H1 (cell line): ENCODE measurements at regions not wholly inside any gene's neighbourhood (a gene's known extent, or its start where the extent isn't known, plus 50 kb on each side); places are given as distances from the start of the nearest gene placed in this dataset.

ENCODE experiments used
- CTCF ChIA-PET: fragments of 300-600 bp; sonication (Branson Sonifier 250); formaldehyde crosslinking; loops from one replicate; lab custom pipeline; 2021; ENCODE audit not compliant: partially characterized antibody; lab: Charles Lee
- POLR2A ChIA-PET: fragments of 300-600 bp; sonication (Branson Sonifier 250); formaldehyde crosslinking; loops from one replicate; lab custom pipeline; 2021; ENCODE audit warnings: inconsistent platforms; ENCODE audit not compliant: partially characterized antibody; lab: Charles Lee
- DNase-seq, 2 experiments: peaks; one replicate each; pipeline versions ENCODE4 v3.0.0 to v3.0.0-alpha.2; 2010 to 2022; ENCODE audit warnings: low spot score in 2 of 2, low read depth in 1 of 2, mixed read lengths in 1 of 2
- FAIRE-seq: peaks from 2 replicates; lab custom pipeline; 2011; peaks lifted over from hg19 to GRCh38; lab: Jason Lieb, UNC
- H2AFZ ChIP-seq: 2 replicates; pipeline ENCODE4 v1.8.1; 2012; ENCODE audit warnings: low read length, inconsistent platforms
- H2AK5ac ChIP-seq: 2 replicates; pipeline ENCODE4 v1.6.1; 2013; ENCODE audit warnings: low read depth, low read length
- H2BK120ac ChIP-seq: replicated peaks from 2 replicates; pipeline ENCODE3; 2013; ENCODE audit warnings: low read depth, low read length, inconsistent platforms
- H2BK12ac ChIP-seq: 2 replicates; pipeline ENCODE4 v1.6.1; 2013; ENCODE audit warnings: low read depth, low read length
- H2BK15ac ChIP-seq: 2 replicates; pipeline ENCODE4 v1.6.1; 2013; ENCODE audit warnings: low read length
- H2BK20ac ChIP-seq: 2 replicates; pipeline ENCODE4 v1.6.1; 2013; ENCODE audit warnings: low read length
- H2BK5ac ChIP-seq: 2 replicates; pipeline ENCODE4 v1.6.1; 2013; ENCODE audit warnings: low read depth, low read length
- H3K14ac ChIP-seq: 2 replicates; pipeline ENCODE4 v1.6.1; 2013; ENCODE audit warnings: inconsistent platforms; ENCODE audit not compliant: insufficient read length
- H3K18ac ChIP-seq: 2 replicates; pipeline ENCODE4 v1.6.1; 2013; ENCODE audit warnings: low read length; ENCODE audit errors: extremely low read depth
- H3K23ac ChIP-seq: 2 replicates; pipeline ENCODE4 v1.6.1; 2013; ENCODE audit warnings: inconsistent platforms; ENCODE audit not compliant: insufficient read length
- H3K23me2 ChIP-seq: 2 replicates; pipeline ENCODE4 v1.6.1; 2013; ENCODE audit warnings: low read depth, low read length
- H3K27ac ChIP-seq: 2 replicates; pipeline ENCODE4 v1.6.1; 2011; ENCODE audit warnings: low read depth, low read length, inconsistent platforms
- H3K27me3 ChIP-seq, 4 experiments: replicated peaks in 1 of 4; 1 replicate in 1 of 4; 2 replicates in 3 of 4; pipeline versions ENCODE4 v1.6.1 to v1.8.1; 2011 to 2013; ENCODE audit warnings: low read length in 3 of 4, mild to moderate bottlenecking in 3 of 4, inconsistent platforms in 2 of 4, mixed read lengths in 2 of 4, moderate library complexity in 1 of 4; ENCODE audit not compliant: control insufficient read depth in 3 of 4, insufficient read depth in 3 of 4; ENCODE audit errors: extremely low read depth in 1 of 4
- H3K36me3 ChIP-seq, 4 experiments: 2 replicates each; pipeline versions ENCODE4 v1.6.1 to v1.8.1; 2011 to 2013; ENCODE audit warnings: mild to moderate bottlenecking in 4 of 4, low read length in 3 of 4, moderate library complexity in 2 of 4, control low read depth in 1 of 4, inconsistent platforms in 1 of 4; ENCODE audit not compliant: insufficient read depth in 4 of 4, control insufficient read depth in 2 of 4
- H3K4ac ChIP-seq: replicated peaks from 2 replicates; pipeline ENCODE3; 2013; ENCODE audit warnings: low read length, low read depth, mixed read lengths, inconsistent platforms; ENCODE audit not compliant: insufficient read length
- H3K4me1 ChIP-seq, 4 experiments: replicated peaks in 1 of 4; 1 replicate in 1 of 4; 2 replicates in 3 of 4; pipeline versions ENCODE4 v1.6.1 to v1.8.1; 2011 to 2013; ENCODE audit warnings: low read length in 3 of 4, inconsistent platforms in 2 of 4, mixed read lengths in 1 of 4; ENCODE audit not compliant: insufficient read depth in 4 of 4, control insufficient read depth in 3 of 4
- H3K4me2 ChIP-seq, 2 experiments: 2 replicates each; pipeline versions ENCODE4 v1.6.1 to v1.8.1; 2011 to 2013; ENCODE audit warnings: low read depth in 2 of 2, low read length in 2 of 2, control low read depth in 1 of 2, inconsistent platforms in 1 of 2, mild to moderate bottlenecking in 1 of 2; ENCODE audit not compliant: insufficient read depth in 1 of 2
- H3K4me3 ChIP-seq, 4 experiments: fragments of 200-600, 300-600 bp in 1 of 4; sonication (generic), shearing (Covaris generic), sonication (Bioruptor Twin) in 1 of 4; 2 replicates each; pipeline versions ENCODE4 v1.5.1 to v1.8.1; 2011 to 2016; ENCODE audit warnings: low read length in 4 of 4, low read depth in 3 of 4, control low read depth in 2 of 4, inconsistent platforms in 2 of 4, mild to moderate bottlenecking in 2 of 4, mixed read lengths in 1 of 4, moderate library complexity in 1 of 4; ENCODE audit not compliant: insufficient read depth in 2 of 4; ENCODE audit errors: extremely low read depth in 1 of 4
- H3K56ac ChIP-seq: replicated peaks from 2 replicates; pipeline ENCODE3; 2013; ENCODE audit warnings: low read depth, mild to moderate bottlenecking, mixed read lengths, low read length, inconsistent platforms; ENCODE audit not compliant: insufficient read length
- H3K79me1 ChIP-seq: 2 replicates; pipeline ENCODE4 v1.6.1; 2013; ENCODE audit warnings: low read depth, low read length, control low read depth
- H3K79me2 ChIP-seq, 2 experiments: 2 replicates each; pipeline versions ENCODE4 v1.6.1 to v1.8.1; 2012 to 2013; ENCODE audit warnings: low read length in 2 of 2, mild to moderate bottlenecking in 2 of 2, inconsistent platforms in 1 of 2; ENCODE audit not compliant: insufficient read depth in 2 of 2, control insufficient read depth in 1 of 2
- H3K9ac ChIP-seq, 4 experiments: replicated peaks in 1 of 4; 1 replicate in 1 of 4; 2 replicates in 3 of 4; pipeline versions ENCODE4 v1.6.1 to v1.8.1; 2011 to 2013; ENCODE audit warnings: low read depth in 3 of 4, low read length in 3 of 4, control low read depth in 2 of 4, mild to moderate bottlenecking in 2 of 4, moderate library complexity in 2 of 4, inconsistent platforms in 1 of 4; ENCODE audit errors: extremely low read depth in 1 of 4
- H3K9me3 ChIP-seq, 2 experiments: 2 replicates each; pipeline versions ENCODE4 v1.6.1 to v1.8.1; 2012 to 2013; ENCODE audit warnings: mild to moderate bottlenecking in 2 of 2, moderate library complexity in 2 of 2, control low read depth in 1 of 2, inconsistent platforms in 1 of 2, low read depth in 1 of 2, low read length in 1 of 2, mixed read lengths in 1 of 2; ENCODE audit not compliant: insufficient read depth in 2 of 2
- H4K20me1 ChIP-seq, 2 experiments: replicated peaks in 1 of 2; 2 replicates each; pipeline versions ENCODE3 to v1.8.1; 2011 to 2013; ENCODE audit warnings: inconsistent platforms in 2 of 2, low read length in 2 of 2, mild to moderate bottlenecking in 1 of 2; ENCODE audit not compliant: insufficient read depth in 2 of 2, control insufficient read depth in 1 of 2
- H4K5ac ChIP-seq: 2 replicates; pipeline ENCODE4 v1.6.1; 2013; ENCODE audit warnings: low read length, low read depth, mixed read lengths, inconsistent platforms; ENCODE audit not compliant: insufficient read length
- H4K8ac ChIP-seq: 2 replicates; pipeline ENCODE4 v1.8.0; 2013; ENCODE audit warnings: mild to moderate bottlenecking, moderate library complexity, low read length, inconsistent platforms; ENCODE audit not compliant: insufficient read depth; ENCODE audit errors: extremely low read depth
- H4K91ac ChIP-seq: replicated peaks from 2 replicates; pipeline ENCODE3; 2013; ENCODE audit warnings: low read length, mixed read lengths, inconsistent platforms; ENCODE audit not compliant: insufficient read length
- BCL11A ChIP-seq, 2 experiments: IDR thresholded peaks; one replicate each; pipeline ENCODE4 v1.6.1; 2011; ENCODE audit warnings: low read depth in 2 of 2, low read length in 2 of 2, mild to moderate bottlenecking in 2 of 2
- CBX5 ChIP-seq: fragments of 300-800, 300-1000 bp; sonication (generic); IDR thresholded peaks from 2 replicates; pipeline ENCODE4 v1.7.1; 2016; ENCODE audit warnings: antibody characterized with exemption, low read length, low read depth
- CHD1 ChIP-seq: IDR thresholded peaks from 2 replicates; pipeline ENCODE4 v1.6.1; 2012; ENCODE audit warnings: low read depth, low read length, improper control_type of control experiment
- EZH2 ChIP-seq: fragments of 200-600 bp; sonication (generic); IDR thresholded peaks from 2 replicates; pipeline ENCODE4 v1.7.1; 2012; ENCODE audit warnings: low read depth, mild to moderate bottlenecking, moderate library complexity, low read length, inconsistent platforms; ENCODE audit not compliant: severe bottlenecking
- FOSL1 ChIP-seq: IDR thresholded peaks from 2 replicates; pipeline ENCODE4 v1.6.1; 2011; ENCODE audit warnings: mild to moderate bottlenecking, low read depth, low read length, moderate library complexity; ENCODE audit not compliant: insufficient read depth
- HDAC6 ChIP-seq: IDR thresholded peaks from one replicate; pipeline ENCODE4 v1.7.1; 2012; ENCODE audit warnings: low read depth, mild to moderate bottlenecking, inconsistent platforms, low read length, moderate library complexity
- KDM4A ChIP-seq: IDR thresholded peaks from one replicate; pipeline ENCODE4 v1.7.1; 2012; ENCODE audit warnings: low read depth, mild to moderate bottlenecking, moderate library complexity, low read length, inconsistent platforms; ENCODE audit not compliant: severe bottlenecking
- POU5F1 ChIP-seq: IDR thresholded peaks from 2 replicates; pipeline ENCODE4 v1.6.1; 2011; ENCODE audit warnings: low read depth, mild to moderate bottlenecking, low read length, moderate library complexity
- SP4 ChIP-seq: IDR thresholded peaks from 2 replicates; pipeline ENCODE4 v1.6.1; 2012; ENCODE audit warnings: low read length, inconsistent platforms
- TAF7 ChIP-seq: optimal IDR thresholded peaks from 2 replicates; pipeline ENCODE3; 2011; ENCODE audit warnings: low read depth, mild to moderate bottlenecking, inconsistent platforms, low read length, moderate library complexity, borderline replicate concordance
- WGBS, 2 experiments: shearing (Covaris generic) in 1 of 2; methylation state at CpG; one replicate each; pipeline versions ENCODE4 v1.1.6 to v1.1.7; 2013 to 2015; ENCODE audit warnings: low lambda C conversion rate in 2 of 2, mixed read lengths in 2 of 2, inconsistent platforms in 1 of 2, low coverage in 1 of 2, missing lambda C conversion rate in 1 of 2; ENCODE audit not compliant: insufficient replicate concordance in 2 of 2, insufficient coverage in 1 of 2, insufficient read length in 1 of 2; ENCODE audit errors: extremely low coverage in 1 of 2, missing lambda C conversion rate in 1 of 2; 5-methylcytosine and 5-hydroxymethylcytosine counted together
- TF ChIP-seq, protein P1 (sequence below): IDR thresholded peaks from 2 replicates; pipeline ENCODE4 v1.6.1; 2011; ENCODE audit warnings: low read depth, mild to moderate bottlenecking, low read length; ENCODE audit not compliant: insufficient read depth
- TF ChIP-seq, protein P2 (sequence below): IDR thresholded peaks from 2 replicates; pipeline ENCODE4 v1.6.1; 2012; ENCODE audit warnings: inconsistent platforms

DNA sequence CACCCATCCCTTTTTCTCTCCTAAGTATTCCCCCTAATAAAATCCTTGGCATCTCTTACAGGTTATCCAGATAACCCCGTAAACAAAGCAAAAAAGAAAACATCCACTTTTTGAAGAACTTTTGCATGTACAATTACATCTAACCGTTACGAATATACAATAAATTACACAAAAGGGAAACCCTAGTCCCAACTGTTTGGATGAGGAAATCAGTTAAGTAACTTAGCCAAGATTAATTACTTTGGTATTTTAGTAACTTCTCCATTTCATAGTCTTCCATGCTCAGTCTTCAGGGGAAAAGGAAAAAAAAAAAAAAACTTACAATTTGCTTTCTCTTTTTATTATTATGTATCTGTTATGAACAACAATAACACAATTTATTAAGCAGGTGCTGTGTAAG is 212.9 kb downstream of the ACTL7B start:
- no peak overlapping the region for H2BK12ac ChIP-seq
- CTCF ChIA-PET, result no interaction called here
- FAIRE-seq, result no peak

More for the DNA sequence above, 212.9 kb downstream of the ACTL7B start:
- no peak overlapping the region for H3K9ac ChIP-seq
- no peak overlapping the region for H3K14ac ChIP-seq
- no peak overlapping the region for H3K18ac ChIP-seq
- H3K27me3 ChIP-seq, result no peaks in the 10 kb centered on the region
- no peak overlapping the region for H4K91ac ChIP-seq
- H3K79me2 ChIP-seq, result no peaks in the 10 kb centered on the region
- no peak overlapping the region for H3K27ac ChIP-seq
- H3K79me1 ChIP-seq, result no peaks in the 10 kb centered on the region
- no peak overlapping the region for H3K56ac ChIP-seq
- H3K23ac ChIP-seq, result no peak overlapping the region
- WGBS, 2 experiments, result 64% methylated on average over 3 of the region's 3 CpGs; no CpG with 5 or more reads in 1 of the 2 experiments
- no peak overlapping the region for H3K4me3 ChIP-seq
- H2BK15ac ChIP-seq, result no peak overlapping the region
- no peak overlapping the region for H4K8ac ChIP-seq
- TF ChIP-seq SP4 (no peak), HDAC6 (no peak), CBX5 (no peak), KDM4A (no peak), TAF7 (no peak), FOSL1 (no peak), POU5F1 (no peak), EZH2 (no peak), CHD1 (no peak), BCL11A (IDR thresholded peaks at IDR 0.05; ENCODE audit: low read depth in 2 of 2, low read length in 2 of 2) (no peak)
- TF ChIP-seq, protein P1, sequence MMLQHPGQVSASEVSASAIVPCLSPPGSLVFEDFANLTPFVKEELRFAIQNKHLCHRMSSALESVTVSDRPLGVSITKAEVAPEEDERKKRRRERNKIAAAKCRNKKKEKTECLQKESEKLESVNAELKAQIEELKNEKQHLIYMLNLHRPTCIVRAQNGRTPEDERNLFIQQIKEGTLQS, result no peak
- TF ChIP-seq, protein P2, sequence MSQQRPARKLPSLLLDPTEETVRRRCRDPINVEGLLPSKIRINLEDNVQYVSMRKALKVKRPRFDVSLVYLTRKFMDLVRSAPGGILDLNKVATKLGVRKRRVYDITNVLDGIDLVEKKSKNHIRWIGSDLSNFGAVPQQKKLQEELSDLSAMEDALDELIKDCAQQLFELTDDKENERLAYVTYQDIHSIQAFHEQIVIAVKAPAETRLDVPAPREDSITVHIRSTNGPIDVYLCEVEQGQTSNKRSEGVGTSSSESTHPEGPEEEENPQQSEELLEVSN, result no peak
- H2BK5ac ChIP-seq, result no peak overlapping the region
- no peak for DNase-seq
- H4K5ac ChIP-seq, result no peak overlapping the region
- H4K20me1 ChIP-seq, result no peaks in the 10 kb centered on the region
- no peaks in the 10 kb centered on the region for H3K9me3 ChIP-seq
- H3K4me1 ChIP-seq, result no peaks in the 10 kb centered on the region
- H2AK5ac ChIP-seq, result no peak overlapping the region
- H3K36me3 ChIP-seq, result no peaks in the 10 kb centered on the region
- H2BK20ac ChIP-seq, result no peak overlapping the region
- POLR2A ChIA-PET, result no interaction called here
- no peak overlapping the region for H2AFZ ChIP-seq
- no peak overlapping the region for H2BK120ac ChIP-seq
- no peak overlapping the region for H3K4ac ChIP-seq
- no peak overlapping the region for H3K4me2 ChIP-seq
- H3K23me2 ChIP-seq, result no peaks in the 10 kb centered on the region
